NCI-H345 (cell line): ENCODE measurements at regions not wholly inside any gene's neighbourhood (a gene's known extent, or its start where the extent isn't known, plus 50 kb on each side); places are given as distances from the start of the nearest gene placed in this dataset.
"Not testable (repeated sequence)": the region's sequence is repeated elsewhere in the genome, so short reads cannot be mapped to it uniquely, and the experiment has no call there.

Experiments used
- DNase-seq: peaks from one replicate; lab custom pipeline; 2025; lab: John Stamatoyannopoulos, UW

DNA sequence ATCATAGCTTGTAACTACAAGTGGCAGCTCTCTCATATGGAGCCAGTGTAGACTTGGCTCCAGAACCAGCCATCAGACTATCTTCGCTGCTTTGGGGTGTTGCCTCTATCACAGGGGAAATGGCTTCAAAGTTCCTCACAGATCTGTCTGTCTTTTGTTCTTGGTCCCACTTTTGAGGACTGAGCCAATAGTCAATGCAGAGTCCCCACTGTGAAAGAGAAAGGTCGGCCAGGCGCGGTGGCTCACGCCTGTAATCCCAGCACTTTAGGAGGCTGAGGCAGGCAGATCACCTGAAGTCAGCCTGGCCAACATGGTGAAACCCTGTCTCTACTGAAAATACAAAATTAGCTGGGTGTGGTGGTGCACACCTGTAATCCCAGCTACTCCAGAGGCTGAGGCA lies 86.9 kb upstream of the FZD7 start:
- not testable (repeated sequence) for DNase-seq

DNA sequence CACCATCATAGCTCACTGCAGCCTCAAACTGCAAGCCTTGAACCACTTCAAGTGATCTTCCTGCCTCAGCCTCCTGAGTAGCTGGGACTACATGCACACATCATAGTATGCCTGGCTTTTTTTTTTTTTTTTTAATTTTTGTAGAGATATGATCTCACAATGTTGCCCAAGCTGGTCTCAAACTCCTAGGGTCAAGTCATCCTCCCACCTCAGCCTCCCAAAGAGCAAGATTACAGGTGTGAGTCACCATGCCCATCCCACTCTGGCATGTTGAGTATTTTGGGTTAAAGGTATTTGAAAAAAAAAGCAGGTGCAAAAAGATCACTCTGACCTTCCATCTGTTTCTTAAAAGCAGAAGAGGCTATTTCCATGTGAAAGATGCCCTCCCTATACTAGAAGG lies 86.4 kb upstream of the FZD7 start:
- no peak for DNase-seq

DNA sequence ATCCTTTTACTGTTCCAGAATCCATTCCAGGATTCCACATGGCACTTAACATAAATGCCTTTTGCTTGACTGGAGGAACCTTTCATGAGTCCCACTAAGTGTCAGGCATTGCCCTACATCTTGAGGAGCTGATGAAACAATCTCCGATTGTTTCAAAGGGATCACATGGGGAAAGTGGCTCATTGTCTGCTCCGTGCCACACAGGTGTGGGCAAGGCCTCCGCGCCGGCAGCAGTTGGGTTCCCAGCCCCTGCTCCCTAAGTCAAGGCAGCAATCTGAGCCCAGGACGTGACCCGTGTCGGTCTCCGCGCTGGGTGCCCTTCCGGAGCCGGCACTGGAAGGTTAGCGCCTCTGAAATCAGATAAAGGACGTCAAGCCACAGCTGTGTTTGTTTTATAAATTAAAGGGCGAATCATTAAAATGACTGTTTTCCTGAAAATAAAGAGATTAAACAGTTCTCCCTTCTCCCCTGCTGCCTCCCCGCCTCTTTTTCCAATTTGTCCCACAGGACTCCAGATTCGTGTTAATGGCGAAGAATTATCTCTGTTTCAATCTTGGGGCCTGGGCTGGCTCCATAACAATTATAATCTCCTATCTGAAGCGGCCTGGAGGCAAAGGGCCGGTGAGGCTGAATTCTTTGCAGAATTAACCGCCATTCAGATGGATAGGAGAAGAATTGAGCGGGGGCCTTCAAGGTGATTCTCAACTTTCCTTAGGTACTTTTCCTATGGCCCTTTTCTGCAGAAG lies 84.3 kb upstream of the FZD7 start:
- no peak for DNase-seq

DNA sequence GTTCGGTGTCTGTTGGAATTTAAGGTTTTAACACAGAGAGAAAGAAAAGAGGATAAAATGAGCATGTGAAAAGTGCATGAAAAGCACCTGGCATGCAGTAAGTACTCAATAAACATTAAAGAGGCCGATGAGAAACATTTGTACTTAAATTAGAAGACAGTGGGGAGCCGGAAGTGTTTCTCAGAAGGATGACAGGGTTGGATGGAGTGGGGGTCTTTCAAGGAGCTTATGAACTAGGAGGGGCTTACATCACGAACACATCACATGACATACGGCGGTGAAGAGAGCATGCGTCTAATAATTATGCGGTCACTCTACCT lies 83.8 kb upstream of the FZD7 start:
- DNase-seq, result no peak

DNA sequence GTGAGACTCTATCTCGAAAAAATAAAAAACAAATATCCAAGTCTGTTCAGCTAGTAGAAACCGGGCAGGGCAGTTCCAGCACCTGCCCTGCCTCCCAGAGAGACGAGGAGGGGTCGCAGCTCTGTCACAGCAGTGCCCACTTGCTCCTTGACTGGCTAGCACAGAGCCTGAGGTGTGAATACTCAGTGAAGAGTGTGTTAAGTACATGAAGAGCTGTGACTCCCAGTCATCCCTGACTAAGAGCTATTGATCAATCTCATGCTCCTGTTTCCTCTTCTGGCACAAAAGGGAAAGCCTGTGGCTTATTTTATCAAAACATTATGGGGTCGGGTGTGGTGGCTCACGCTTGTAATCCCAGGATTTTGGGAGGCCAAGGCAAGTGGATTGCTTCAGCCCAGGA lies 83.0 kb upstream of the FZD7 start:
- DNase-seq, result peak; percentile 12

DNA sequence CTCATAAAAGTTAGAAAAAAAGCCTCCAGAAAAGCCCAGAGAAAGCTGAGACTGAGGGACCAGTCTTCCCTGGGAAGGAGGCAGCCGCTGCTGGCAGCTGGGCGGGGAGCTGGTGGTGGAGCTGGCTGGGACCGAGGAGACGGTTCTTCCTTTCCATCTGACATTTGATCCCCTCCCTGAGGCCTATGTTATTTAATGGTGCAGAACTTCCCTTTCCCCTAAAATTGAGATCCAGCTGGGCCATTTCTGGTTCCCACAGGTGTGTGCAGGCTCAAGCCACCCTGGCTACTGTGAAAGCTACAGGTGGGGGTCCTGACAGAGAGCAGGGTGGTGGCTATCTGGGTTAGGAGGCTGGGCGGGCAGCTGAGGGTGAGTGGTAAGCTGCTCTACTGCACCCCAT lies 81.5 kb upstream of the FZD7 start:
- peak; percentile 47 for DNase-seq

DNA sequence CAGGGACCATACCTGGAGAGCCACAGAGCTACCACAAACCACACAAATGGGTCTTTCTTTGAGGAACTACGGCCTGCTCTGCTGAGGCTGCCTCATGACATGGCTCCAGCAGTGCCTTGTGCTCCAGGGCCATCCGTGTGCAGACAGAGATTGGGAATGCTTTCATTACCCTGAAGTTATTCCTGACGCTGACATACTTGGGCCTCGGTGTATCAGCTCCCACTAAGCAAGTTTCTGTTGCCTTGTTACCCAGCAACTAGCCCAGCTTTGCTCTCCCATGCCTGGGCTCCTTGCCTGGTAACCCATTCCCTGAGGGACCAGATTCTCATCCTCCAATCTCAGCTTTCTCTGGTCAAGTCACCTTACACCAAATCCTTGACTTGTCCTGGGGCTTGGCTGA lies 80.3 kb upstream of the FZD7 start:
- no peak for DNase-seq

DNA sequence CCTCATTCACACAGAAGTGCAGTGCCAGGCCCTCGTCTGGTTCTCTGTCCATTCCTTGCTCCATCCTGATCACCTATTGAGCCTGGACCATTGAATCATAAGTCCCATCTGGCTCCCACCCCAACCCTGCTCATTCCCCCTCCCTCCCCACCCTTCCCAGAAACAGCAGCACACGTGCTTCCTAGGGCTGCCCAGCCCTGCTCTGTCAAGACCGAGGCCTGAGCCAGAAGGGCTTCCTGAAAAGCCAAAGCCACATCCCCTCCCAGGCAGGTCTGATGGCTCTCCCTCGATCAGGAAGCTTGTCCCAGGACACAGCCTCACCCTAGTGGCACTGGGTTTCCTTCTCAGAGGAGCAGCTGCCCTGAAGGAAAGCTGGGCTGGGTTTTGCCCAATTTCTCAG lies 79.8 kb upstream of the FZD7 start:
- no peak for DNase-seq

DNA sequence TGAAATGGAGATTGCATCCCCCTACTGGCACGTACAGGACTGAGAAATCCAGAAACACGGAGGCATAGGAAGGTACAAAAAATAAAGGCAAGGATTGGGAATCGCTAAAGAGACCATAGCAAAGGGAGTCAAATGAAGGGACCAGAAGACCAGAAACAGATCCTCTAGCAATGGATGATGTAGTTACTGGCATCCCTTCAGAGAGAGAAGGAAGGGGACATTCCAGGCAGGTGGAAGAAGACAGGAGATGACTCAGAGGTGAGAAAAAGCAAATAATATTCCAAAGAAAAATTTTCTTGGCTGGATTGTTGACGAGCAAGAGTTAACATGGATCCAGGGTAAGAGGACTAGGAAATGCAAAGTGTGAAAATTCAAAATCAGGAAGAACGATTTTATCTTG lies 78.4 kb upstream of the FZD7 start:
- DNase-seq, result no peak

DNA sequence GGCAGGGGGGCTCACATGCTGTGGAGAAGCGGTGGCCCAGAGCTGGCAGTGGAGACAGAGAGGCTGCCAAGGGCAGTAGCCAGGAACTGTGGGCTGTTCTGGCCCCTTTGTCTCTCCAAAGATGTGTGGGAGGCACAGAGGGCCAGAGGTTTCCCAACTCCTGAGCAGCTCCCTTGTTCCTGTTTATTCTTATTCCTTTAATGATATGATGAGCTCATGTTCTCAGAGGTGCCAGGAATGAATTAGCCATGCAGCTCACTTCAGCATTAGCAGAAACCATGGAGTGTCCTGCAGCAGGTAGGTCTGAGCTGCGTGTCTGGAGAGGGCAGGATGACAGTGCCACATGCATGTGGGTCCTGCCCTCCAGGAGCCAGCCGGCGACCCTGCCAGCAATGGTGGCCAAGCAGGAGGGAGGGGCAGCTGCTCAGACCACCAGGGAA lies 77.9 kb upstream of the FZD7 start:
- DNase-seq, result no peak

DNA sequence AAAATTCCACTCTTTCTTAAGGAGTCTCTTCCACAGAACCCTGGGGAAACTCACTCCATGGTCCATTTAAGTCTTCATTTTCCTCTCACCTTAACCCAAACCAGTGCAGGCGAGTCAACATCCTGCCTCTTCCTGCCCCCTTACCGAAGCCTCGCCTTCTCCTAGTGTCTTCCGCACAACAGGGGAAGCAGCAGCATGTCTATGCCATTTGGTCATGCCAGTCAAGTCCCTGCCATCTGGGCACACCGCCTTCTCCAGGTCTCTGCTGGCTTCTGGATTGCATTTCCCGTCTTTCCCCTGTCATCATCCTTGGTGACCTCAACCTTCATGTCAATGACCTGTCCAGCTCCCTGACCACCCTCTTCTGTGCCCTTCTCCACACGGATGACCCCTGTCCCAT lies 77.3 kb upstream of the FZD7 start:
- DNase-seq, result no peak

DNA sequence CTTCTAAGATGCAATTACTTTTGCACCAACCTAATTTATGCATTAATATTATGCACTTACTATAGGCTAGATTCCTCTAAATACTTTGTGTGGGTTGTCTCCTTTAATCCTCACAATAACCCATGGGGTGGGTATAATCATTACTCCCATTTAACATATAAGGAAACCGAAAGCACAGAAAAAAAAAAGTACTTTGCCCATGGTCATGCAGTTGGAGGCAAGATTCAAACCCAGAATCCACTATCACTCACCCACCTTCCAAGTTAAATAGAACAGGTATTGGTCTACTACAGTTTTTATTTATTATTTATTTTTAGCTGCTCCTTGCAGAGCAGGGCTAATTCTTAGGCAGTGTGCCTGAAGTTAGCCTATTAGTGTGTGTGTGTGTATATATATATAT lies 76.6 kb upstream of the FZD7 start:
- no peak for DNase-seq

DNA sequence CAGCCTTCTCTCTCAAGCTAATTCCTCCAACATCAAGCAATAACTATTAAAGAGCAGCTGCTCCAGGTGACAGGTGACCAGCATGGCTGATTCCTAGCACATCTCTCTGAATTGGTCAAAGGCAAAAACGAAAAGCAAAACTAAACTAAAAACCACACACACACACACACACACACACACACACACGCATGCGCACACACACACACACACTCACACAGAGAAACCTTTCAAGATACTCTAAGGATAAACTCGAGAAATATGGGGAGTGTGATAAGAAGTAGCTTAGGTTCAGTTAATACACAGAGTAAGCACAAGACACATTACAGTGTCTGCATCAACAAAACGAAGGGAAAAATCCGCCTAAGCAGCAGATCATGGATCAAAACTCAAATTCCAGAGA lies 74.5 kb upstream of the FZD7 start:
- DNase-seq, result no peak

DNA sequence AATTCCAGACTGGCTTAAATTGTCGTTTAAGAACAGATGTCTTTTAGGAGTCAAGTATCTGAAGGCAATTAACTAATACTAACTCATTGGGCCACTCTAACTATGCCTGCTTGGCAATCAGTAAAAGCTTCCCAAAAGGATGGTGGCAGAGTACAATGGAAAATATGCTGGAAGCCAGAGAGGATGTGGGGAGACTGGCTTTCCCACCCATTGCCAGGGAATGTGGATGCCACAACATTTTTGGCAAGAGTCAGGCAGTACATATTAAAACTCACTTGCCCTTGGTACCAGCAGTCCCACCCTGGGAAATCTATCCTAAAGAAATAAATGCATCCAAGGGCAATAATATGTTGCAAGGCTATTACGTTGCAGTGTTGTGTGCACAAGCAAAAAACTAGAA lies 74.0 kb upstream of the FZD7 start:
- DNase-seq, result no peak

DNA sequence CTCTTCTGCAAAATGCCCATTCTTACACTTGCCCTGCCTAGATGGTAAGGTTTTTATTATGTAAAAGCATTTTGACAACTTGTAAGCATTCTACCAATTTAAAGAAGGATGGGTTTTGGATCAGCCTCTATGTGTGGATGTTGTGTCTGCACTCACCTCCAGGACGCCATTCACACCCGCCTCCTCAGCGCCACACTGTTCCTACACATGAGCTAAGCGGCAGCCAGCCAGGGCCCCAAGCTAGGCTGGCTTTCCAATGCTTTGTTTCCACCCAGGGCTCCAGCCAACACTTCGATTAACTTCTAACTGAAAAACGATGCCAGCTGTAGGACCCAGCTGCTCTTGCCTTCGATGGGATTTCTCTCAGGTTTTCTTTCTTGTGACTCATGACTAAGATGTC lies 73.3 kb upstream of the FZD7 start:
- DNase-seq, result no peak

DNA sequence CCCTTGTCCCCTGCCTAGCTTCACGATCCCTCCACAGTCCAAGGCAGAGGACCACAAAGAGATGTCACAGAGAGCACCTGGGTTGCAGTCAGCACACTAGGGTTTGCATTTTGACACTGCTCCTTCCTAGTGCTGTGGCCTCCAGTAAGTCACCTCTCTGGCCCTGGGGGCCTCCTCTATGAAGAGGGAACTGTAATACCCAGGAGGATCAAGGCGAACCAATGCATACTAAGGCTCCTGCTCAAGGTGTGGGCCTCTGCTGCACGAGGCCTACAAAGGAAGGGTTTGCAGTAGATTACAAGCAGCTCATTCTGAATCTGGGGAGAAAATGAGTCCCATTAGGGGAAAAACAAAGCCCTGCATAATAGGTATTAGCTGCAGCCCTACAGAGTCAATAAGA lies 72.3 kb upstream of the FZD7 start:
- DNase-seq, result no peak

DNA sequence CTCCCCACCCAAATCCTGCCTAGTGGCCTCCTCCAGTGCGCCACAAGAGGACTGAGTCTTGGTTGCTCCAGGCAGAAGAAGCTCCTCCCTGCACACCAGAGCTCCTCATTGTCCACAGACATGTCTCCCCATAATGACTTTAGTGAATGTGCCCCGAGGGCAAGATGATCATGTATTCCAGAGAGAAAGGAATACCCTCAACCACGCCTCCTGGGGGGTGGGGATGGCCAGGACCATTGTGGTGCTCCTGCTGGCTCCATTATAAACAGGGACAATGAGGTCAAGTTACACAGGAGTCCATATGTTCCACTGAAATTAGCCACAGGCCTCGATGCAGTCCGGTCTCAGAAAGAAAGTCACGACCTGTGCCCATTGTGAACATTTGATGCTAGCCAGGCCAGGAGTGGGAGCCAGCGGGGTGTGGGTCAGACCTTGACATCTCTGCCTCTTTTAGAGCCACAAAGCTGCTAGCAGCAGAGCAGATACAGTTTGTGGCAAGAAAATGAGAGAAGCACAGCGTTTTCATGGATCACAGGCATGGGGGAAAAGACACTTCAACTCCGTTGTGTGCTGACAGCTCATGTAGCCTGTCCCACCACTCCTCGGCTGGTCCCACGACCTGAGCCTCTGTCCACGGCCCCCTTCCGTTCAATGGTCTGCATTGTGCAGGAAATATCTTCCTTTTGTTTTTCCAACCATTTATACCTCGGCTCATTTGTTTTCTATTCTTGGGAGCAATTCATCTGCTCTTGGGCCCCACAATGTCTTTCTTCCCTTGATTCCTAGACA lies 70.7 kb upstream of the FZD7 start:
- no peak for DNase-seq

DNA sequence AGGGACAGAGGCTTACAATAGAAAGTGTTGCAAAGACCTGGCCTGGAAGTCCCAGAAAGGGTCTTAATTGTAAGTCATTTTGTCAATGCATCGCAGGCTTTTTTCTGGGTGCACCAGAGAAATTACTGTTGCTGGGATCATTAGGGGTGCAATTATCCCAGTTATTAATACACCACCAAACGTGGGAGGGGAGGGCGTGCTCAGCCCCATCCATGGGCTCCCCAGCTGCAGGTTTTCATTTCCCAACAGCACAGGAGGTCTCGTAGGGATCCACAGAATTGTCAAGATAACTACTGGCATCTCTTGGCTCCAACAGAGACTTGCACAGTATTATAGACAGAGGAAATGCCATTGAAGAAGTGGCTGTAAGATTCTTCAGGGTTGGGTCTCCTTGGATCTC lies 69.6 kb upstream of the FZD7 start:
- DNase-seq, result no peak

DNA sequence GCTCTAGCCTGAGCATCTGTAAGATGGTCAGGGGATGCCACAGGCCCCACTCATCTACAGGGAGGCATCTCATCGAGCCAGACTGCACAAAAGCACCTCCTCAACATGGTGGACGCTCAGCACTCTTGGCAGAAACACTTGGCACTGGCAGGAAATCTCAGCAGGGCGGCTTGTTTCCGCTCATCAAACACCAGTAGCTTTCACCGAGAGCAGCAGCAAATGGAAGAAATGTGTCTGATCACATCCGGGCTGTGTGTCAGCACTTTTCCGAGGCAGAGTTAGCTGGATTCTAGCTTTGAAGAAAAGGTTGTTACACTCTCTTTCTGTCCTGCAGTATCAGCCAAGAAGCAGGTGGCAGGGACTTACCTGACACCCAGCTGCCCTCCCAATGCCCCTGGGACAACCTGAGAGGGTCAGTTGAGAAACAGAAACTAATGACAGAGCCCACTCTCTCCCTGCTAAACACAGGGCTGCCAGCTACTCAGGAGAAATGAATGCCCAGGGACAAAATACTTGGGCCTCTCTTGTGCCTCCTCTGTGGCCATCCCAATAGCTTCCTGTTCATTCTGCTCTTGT lies 68.9 kb upstream of the FZD7 start:
- DNase-seq, result peak; percentile 12

DNA sequence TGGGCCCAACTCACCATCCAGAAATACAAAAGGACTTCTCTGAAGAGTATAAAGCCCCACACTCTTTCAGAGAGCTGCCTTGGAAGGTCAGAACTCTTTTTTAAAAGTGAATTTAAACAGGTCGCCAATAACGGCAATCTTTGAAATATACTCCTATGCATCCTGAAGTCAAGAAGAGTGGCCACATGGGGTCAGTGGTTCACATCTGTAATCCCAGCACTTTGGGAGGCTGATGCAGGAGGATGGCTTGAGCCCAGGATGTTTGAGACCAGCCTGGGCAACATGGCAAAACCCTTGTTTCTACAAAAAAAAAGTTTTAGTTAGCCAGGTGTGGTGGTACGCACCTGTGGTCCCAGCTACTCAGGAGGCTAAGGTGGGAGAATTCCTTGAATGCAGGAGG lies 68.1 kb upstream of the FZD7 start:
- DNase-seq, result no peak

DNA sequence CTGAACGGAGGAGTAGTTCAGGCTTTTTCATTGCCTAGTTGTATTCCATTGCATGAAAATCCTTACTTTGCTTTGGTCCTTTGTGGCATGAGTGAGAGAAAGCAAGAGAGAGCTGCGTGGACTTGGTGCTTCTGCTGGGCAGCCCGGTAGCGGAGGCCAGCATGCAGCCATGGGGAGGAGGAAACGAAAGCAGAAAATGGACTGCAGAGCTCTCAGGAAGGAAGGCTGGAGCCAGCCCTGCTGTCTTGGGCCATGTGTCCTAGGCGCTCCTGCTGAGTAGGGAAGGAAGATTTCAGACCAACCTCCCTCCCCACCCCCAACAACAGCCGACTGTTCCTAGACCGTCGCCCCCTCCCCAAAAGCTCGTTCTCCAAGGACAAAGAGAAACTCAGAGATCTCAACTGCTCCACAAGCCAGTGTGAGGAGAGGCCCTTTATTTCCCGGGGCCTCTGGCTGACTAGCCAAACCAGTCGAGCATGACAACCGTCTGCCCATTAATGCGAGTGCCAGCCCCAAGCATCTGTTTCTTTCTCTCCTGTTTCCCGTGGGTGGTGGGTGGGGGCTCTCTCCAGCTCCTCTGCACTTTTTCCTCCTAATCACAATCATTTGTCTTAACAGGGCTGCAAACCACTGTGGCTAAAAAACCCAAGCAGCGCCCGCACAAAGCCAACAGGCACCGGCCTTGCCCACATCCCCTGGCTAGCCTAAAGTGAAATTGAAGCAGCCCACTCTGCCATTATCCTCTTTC lies 66.8 kb upstream of the FZD7 start:
- DNase-seq, result no peak

DNA sequence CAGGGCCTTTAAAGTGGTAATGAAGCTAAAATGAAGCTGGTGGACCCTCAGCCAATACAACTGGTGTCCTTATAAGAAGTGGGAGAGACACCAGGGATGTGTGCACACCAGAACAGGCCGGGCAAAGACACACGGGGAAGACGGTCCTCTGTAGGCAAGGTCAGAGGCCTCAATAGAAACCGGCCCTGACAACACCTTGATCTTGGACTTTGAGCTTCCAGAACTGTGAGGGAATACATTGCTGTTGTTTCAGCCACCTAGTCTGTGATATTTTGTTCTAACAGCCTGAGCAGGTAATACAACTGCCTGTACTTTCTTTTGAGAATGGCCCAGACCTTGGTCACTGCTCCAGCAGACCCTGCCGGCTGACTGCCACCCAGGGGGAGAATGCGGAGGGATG lies 65.6 kb upstream of the FZD7 start:
- no peak for DNase-seq

DNA sequence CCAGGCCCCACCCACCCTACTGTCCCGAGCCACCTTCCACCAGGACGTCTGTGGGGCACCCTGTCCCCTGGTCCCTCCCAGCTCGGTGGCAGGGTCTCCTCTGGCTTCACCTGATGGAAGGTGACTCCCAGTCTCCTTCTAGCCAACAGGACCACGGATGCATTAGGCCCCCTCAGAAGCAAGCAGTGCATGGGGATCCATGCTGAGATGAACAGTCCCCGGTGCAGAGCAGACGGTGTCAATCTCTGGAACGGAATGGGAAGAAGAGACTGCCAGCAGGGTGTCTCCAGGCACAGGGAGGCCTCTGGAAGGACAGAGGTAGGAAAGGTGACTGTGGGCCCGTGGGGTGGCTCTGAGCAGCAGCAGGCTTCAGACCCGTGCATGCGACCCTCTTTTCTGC lies 65.2 kb upstream of the FZD7 start:
- DNase-seq, result no peak
